ENCODE measurements at regions not wholly inside any gene's neighbourhood (a gene's known extent, or its start where the extent isn't known, plus 50 kb on each side); places are given as distances from the start of the nearest gene placed in this dataset.

DNA sequence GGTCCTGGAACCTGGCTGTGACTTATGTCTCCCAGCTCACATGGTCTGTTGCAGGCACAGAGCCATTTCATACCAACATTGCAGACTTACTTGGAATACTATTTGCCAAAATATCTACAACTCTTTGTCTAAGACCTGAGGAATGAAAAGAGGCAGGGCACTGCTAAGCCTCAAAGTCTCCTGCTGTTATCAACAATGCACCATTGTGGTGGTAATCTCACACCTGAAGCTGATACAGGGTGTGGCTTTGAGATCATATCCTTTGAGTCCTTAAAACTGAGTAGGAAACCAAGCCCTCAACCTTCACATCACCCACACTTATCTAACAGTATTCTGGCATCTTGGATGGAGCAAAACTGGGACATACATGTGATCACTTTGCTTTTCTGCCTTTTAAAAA is 782.0 kb downstream of the EPHA3 start:
- no peak for TF ChIP-seq CTCF (IDR thresholded peaks at IDR 0.05; ENCODE audit: poor library complexity)
- TF ChIP-seq EZH2 (IDR thresholded peaks at IDR 0.05; ENCODE audit: borderline replicate concordance): no peak
- TF ChIP-seq EZH2phosphoT487 (IDR thresholded peaks at IDR 0.05; ENCODE audit: low read depth, severe bottlenecking, unreplicated experiment): no peak

Data from hepatocyte (in vitro differentiated cells).